IPS-11a (cell line): ENCODE measurements at regions not wholly inside any gene's neighbourhood (a gene's known extent, or its start where the extent isn't known, plus 50 kb on each side); places are given as distances from the start of the nearest gene placed in this dataset.

Source experiments
- H3K4me3 ChIP-seq: one replicate; pipeline ENCODE4 v1.5.1; 2013; ENCODE audit warnings: low read depth, low read length, control low read depth

DNA sequence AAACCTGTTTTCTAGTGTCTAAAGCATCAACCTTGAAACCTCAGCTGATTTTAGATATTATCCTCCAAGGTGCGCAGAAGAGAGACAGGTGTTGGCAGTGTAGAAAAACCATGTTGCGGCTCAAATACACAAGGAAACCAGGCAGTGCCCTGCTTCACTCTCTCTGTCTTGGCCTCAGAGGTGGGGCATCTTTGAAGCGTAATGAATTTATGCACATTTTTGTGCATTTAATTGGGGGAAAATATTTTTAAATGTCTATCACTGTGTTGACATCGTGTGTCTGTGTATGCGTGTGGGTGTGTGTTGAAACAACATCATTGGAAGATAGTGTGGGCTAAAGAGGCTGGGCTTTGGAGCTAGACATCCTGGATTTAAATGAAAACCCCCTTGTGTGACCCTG, 334.0 kb upstream of the CHD6 start:
- no peak overlapping the region for H3K4me3 ChIP-seq

GRCh38 chr20:41951615-41952014, 333.4 kb upstream of the CHD6 start:
- no peak overlapping the region for H3K4me3 ChIP-seq

GRCh38 chr20:41939659-41940058, 321.5 kb upstream of the CHD6 start:
- H3K4me3 ChIP-seq, result no peak overlapping the region

DNA sequence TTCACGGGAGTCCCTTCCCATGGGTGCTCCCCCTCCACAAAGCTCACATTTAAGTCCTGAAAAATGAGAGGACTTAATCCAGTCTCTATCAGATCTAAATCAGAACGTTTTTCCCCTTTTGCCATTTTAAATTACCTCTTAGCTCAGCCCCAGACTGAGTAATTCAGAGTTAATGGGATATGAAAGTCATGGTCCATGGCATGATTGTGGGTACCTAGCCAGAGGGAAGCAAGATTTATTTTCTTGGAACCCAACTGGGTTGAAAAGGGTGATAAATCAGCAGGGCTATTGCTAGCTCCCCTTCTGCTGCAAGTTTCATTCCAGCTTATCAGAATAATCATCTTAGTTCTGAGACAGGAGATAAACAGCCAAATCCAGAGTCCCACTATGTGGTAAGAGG, 320.2 kb upstream of the CHD6 start:
- no peak overlapping the region for H3K4me3 ChIP-seq

GRCh38 chr20:41935259-41935791, 317.1 kb upstream of the CHD6 start:
- H3K4me3 ChIP-seq, result no peak overlapping the region

- no peak overlapping the region for H3K4me3 ChIP-seq
Observed at GRCh38 chr20:41932431-41932830, 314.3 kb upstream of the CHD6 start.

DNA sequence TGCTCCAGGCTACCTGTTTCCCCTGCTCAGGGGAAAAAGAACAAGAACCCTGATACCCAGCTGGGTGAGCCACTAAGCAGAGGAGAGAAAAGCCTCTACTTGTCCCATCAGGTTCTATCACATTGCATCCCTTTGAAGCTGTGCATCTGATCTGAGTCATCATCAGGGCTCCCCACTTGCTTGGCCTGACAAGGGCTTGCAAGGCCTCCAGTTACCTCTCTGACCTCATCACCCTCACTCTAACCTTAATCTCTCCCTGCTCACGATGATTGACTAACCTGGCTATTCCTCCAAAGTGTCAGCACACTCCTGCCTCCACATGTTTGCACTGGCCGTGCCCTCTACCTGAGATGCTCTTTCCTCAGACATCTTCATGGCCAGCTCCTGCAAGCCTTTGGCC, 309.5 kb upstream of the CHD6 start:
- no peak overlapping the region for H3K4me3 ChIP-seq

DNA sequence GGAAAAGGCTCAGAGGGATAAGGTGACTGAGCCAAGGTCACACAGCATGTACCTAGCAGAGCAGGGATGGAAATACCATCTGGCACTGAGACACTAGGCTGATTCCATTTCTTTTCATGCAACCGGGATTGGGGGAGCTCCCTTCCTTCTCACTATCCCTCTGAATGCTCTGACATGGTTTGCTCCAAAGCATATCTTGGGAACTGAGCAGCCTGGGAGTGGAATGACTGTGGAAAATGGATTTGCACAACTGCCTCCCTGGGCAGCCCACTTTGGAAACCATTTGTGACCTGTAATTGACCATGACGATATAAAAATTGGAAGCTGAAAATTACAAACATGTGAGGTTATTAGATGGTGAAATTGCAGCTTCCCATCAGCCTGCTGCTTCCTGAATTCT, 309.0 kb upstream of the CHD6 start:
- H3K4me3 ChIP-seq, result no peak overlapping the region

- no peak overlapping the region for H3K4me3 ChIP-seq
Observed at GRCh38 chr20:41925476-41925875, 307.3 kb upstream of the CHD6 start.

DNA sequence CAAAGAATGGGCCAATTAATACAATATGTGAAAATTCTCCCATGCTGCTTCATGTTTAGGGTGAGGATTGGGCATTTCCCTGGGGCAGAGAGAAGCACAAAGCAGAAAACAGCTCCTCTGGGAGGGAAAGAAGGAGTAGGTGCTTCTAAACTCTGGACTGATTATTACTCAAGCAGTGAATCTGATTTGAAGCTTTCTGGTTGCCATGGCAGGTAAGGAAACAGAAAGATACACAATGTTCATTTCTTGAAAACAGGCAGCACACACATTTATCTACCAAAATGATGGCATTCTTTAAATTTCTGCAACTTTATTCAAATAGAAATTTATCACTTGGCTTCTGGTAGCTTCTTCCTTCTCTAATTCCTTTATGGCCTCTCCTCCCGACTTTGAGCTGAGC, 305.4 kb upstream of the CHD6 start:
- no peak overlapping the region for H3K4me3 ChIP-seq

GRCh38 chr20:41913146-41913545, 295.0 kb upstream of the CHD6 start:
- H3K4me3 ChIP-seq, result no peak overlapping the region

DNA sequence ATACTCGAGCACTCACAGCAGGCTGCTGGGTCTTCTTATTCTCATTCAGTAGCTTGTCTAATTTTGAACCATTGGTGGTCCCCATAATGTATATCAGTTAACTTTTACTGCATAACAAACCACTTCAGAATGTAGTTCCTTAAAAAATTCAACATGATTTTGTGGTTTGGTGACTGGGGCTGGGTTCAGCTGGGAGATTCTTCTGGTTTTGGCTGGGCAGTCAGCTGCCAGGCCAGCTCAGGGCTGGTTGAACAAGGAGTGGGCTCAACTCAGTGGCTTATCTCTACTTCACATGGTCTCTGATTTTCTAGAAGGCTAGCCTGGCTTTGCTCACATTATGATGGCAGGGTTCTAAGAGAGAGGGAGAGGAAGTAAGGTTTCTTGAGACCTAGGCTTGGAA, 292.4 kb upstream of the CHD6 start:
- no peak overlapping the region for H3K4me3 ChIP-seq

GRCh38 chr20:41905199-41905598, 287.0 kb upstream of the CHD6 start:
- no peak overlapping the region for H3K4me3 ChIP-seq

GRCh38 chr20:41903586-41903985, 285.4 kb upstream of the CHD6 start:
- no peak overlapping the region for H3K4me3 ChIP-seq

DNA sequence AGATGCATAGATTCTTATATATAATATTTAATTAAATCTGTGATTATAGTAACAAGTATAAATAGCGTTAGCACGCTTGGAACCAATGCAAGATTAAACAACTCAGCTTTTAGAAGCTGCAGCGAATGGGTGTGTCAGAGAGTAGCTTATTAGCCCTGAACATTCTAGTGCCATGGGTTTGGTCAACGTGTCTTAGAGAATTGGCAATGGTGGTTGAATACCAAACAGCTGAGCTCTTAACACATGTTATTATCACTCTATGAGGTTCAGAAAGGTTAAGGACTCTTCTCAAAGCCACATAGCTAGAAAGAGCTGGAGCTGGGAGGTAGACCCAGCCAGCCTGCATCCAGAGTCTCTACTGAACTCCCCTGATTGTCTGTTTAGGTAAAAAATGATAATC, 284.2 kb upstream of the CHD6 start:
- H3K4me3 ChIP-seq, result no peak overlapping the region

DNA sequence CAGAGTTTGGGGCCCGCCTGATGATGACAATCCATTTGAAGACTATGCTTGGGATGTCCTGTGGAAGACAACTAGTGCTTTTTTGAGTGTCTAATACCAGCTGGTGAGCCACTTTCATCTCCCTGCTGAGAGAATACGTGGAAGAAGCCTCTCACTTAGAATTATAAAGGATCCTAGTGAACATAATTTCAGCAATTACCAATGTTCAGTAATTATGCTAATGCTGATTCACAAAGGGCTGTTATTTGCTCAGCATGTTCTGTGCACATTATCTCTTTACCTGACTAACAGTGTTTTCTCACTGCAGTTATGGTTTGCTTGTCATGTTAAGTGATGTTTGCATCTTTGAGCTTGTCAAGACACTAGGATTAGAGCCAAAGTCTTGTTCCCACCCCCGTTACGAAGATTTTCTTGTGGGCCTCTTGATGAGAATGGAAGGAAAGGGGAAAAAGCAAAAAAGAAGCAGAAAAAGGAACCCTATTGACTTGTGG, 282.1 kb upstream of the CHD6 start:
- H3K4me3 ChIP-seq, result no peak overlapping the region

DNA sequence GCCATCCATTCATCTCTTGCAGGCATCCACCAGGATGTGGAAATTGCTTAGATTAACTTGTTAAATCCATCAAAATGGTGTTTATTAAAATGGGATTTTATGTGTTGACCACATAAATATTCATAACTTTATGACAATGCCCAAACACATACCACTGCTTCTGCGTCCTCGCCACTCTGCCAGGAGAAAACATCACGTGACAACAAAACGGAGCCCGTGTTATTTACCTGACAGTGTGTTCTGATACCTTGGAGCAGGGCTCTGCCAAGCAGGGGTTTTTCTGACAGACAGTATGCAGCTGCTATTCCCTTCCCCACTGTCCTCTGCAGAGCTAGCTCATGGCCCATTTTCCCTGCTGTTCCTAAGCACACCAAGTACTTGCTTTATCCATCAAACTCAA, 279.5 kb upstream of the CHD6 start:
- no peak overlapping the region for H3K4me3 ChIP-seq

DNA sequence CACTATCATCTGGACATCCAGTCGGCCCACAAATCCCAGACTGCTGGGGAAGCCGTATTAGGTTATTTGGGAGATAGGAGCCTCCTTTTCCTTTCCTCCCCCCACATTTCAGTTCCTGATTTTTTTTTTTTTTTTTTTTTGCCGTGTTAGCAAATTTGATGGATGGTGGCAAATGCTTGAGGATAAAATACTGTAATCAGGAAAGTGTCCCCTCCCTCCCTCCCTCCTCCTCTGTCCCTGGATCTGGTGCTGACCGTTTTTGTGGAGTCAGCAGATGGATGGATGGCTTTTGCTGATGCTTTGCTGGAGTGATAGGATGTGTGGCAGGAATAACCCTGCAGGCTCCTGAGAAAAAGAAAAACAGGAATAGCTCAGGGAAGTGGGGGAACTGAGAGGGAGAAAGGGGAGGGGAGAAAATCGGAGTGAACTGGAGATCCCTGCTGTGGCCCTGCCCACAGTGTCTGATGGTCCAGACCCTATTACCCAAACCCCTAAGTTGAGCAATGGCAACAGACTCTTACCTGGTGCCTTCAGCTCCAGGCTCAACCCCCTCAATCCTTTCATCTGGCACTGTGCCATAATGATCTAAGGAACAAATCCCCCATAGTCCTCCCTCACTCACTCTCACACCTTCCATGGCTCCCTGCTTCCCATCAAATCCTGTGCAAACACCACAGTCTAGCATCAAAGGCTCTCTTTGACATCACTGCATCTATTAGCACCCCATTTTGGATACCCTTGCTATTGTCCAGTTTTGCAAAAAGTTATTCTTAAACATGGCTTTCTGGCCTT, 277.3 kb upstream of the CHD6 start:
- H3K4me3 ChIP-seq, result no peak overlapping the region

GRCh38 chr20:41894255-41894963, 276.2 kb upstream of the CHD6 start:
- H3K4me3 ChIP-seq, result no peak overlapping the region

DNA sequence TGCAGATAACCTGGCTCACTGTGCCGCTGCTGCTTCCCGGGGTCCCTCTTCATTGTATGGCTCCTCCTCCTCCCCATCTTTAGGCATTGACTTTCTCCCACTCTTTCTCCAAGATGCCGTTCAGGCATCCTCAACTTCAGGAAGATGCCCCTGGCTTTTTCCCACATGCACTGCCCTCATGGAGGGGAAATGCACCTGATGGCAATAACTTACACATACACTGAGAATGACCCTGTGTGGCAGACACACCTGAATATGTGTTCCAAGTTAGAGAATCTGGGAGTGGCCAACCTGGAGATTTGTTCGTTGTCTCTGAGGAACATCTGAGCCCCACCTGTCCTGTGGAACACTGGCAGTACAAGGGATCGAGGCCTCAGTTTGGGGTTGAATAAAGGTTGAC, 273.9 kb upstream of the CHD6 start:
- H3K4me3 ChIP-seq, result no peak overlapping the region

DNA sequence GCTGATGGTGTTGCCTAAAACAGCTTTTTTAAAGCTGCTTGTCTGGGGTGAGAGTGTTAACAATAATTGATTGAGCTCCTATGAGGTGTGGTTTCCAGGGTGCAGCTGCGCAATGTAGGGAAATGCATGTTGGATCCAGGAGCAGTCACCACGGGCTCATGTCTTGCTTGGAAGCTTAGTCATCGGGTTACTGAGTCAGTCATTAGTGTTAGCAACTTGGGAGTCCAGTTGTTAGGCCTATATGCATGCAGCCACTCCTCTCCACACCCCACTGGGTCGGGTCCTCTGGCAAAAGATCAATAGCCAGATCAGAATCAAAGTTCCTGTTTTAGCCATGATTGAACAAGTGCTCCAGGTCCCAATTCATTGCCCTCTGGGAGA, 271.7 kb upstream of the CHD6 start:
- no peak overlapping the region for H3K4me3 ChIP-seq

DNA sequence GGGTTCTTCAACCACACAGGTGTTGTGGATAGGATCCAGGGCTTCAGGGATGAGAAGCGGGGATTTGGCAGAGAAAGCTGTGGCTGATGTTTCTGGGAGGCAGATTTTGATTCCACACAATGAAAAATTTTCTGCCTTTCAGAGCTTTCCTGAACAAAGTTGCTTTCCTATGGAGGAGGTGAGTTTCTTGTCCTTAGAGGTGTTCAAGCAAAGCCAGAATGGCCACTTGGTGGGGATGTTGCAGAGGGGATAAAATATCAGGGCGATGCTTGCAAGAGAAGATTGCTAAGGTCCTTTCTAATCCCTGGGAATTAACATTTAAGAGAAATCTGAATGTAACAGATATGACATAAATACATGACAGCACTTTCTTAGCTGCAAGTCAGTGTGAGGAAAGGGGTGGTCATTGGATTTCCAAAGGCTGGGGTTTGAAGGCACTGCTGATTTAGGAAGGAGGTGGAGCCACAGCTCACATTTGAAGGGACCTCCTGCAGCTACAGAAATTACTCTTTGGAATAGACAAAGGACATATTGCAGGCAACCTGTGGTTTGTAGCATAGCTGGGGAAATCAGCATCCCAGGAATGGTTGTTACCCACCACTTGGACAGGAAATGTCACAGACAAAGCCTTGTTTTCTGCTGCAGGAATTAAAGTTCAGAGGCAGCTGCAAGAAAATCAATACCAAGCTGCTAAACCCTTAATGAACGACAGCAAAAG, 271.1 kb upstream of the CHD6 start:
- no peak overlapping the region for H3K4me3 ChIP-seq
